HEK293 (cell line): ENCODE measurements at regions not wholly inside any gene's neighbourhood (a gene's known extent, or its start where the extent isn't known, plus 50 kb on each side); places are given as distances from the start of the nearest gene placed in this dataset.

Experiments
- CTCF ChIA-PET: fragments of 350-600 bp; formaldehyde crosslinking; extraction: SDS; loops from one replicate; lab custom pipeline; 2021; ENCODE audit warnings: antibody characterized with exemption; lab: Yijun Ruan, JAX
- POLR2A ChIA-PET: fragments of 300-600 bp; formaldehyde crosslinking; extraction: SDS; loops from one replicate; lab custom pipeline; 2020; ENCODE audit warnings: antibody characterized with exemption, inconsistent platforms; lab: Yijun Ruan, JAX
- H3K27ac ChIP-seq: fragments of 200-500 bp; sonication (Bioruptor generic); 2 replicates; pipeline ENCODE4 v1.5.1; 2014; ENCODE audit warnings: low read depth, low read length, control low read depth, inconsistent platforms; ENCODE audit errors: extremely low read depth
- H3K36me3 ChIP-seq, 2 experiments: fragments of 200-500 bp in 1 of 2; sonication (Bioruptor generic) in 1 of 2; 1 replicate in 1 of 2; 2 replicates in 1 of 2; pipeline ENCODE4 v1.5.1; 2014 to 2017; ENCODE audit warnings: inconsistent platforms in 2 of 2, low read length in 2 of 2; ENCODE audit not compliant: control insufficient read depth in 2 of 2, insufficient read depth in 1 of 2
- H3K4me1 ChIP-seq: fragments of 200-500 bp; sonication (Bioruptor generic); 2 replicates; pipeline ENCODE4 v1.5.1; 2014; ENCODE audit warnings: mild to moderate bottlenecking, low read length, inconsistent platforms; ENCODE audit not compliant: control insufficient read depth, insufficient read depth
- H3K4me3 ChIP-seq: 2 replicates; pipeline ENCODE4 v1.5.1; 2011; ENCODE audit warnings: low read depth, mild to moderate bottlenecking, control low read depth, low read length, moderate library complexity
- H3K9me3 ChIP-seq: fragments of 200-500 bp; sonication (Bioruptor generic); 2 replicates; pipeline ENCODE4 v1.5.1; 2014; ENCODE audit warnings: low read depth, low read length, inconsistent platforms; ENCODE audit not compliant: control insufficient read depth, insufficient read depth
- GLIS1 ChIP-seq: fragments of 450-650 bp; formaldehyde crosslinking; IDR thresholded peaks from 2 replicates; pipeline ENCODE4 v1.5.1; 2016; ENCODE audit warnings: missing biosample characterization, missing genetic modification characterization
- KLF8 ChIP-seq: fragments of 450-650 bp; formaldehyde crosslinking; IDR thresholded peaks from 2 replicates; pipeline ENCODE4 v1.5.1; 2016; ENCODE audit warnings: missing biosample characterization, missing genetic modification characterization
- MZF1 ChIP-seq: fragments of 450-650 bp; formaldehyde crosslinking; IDR thresholded peaks from 2 replicates; pipeline ENCODE4 v1.5.1; 2017; ENCODE audit warnings: missing biosample characterization, missing genetic modification characterization, borderline replicate concordance
- PRDM4 ChIP-seq: fragments of 450-650 bp; formaldehyde crosslinking; IDR thresholded peaks from 2 replicates; pipeline ENCODE4 v1.5.1; 2017; ENCODE audit warnings: missing biosample characterization, missing genetic modification characterization
- RBAK ChIP-seq: fragments of 450-650 bp; formaldehyde crosslinking; IDR thresholded peaks from 2 replicates; pipeline ENCODE4 v1.5.1; 2016; ENCODE audit warnings: missing biosample characterization, missing genetic modification characterization
- TCF7L2 ChIP-seq: IDR thresholded peaks from 2 replicates; pipeline ENCODE4 v1.6.1; 2011; ENCODE audit warnings: low read depth, mild to moderate bottlenecking, inconsistent platforms, low read length, moderate library complexity, borderline replicate concordance
- ZBTB10 ChIP-seq: fragments of 450-650 bp; formaldehyde crosslinking; IDR thresholded peaks from 2 replicates; pipeline ENCODE4 v1.5.1; 2016; ENCODE audit warnings: missing biosample characterization, missing genetic modification characterization
- ZBTB48 ChIP-seq: fragments of 450-650 bp; formaldehyde crosslinking; IDR thresholded peaks from 2 replicates; pipeline ENCODE4 v1.5.1; 2016; ENCODE audit warnings: missing biosample characterization, missing genetic modification characterization
- ZNF146 ChIP-seq: fragments of 450-650 bp; formaldehyde crosslinking; IDR thresholded peaks from 2 replicates; pipeline ENCODE4 v1.5.1; 2016; ENCODE audit warnings: missing biosample characterization, missing genetic modification characterization
- ZNF155 ChIP-seq: fragments of 450-650 bp; formaldehyde crosslinking; IDR thresholded peaks from 2 replicates; pipeline ENCODE4 v1.5.1; 2016; ENCODE audit warnings: missing biosample characterization, missing genetic modification characterization
- ZNF169 ChIP-seq: fragments of 450-650 bp; formaldehyde crosslinking; IDR thresholded peaks from 2 replicates; pipeline ENCODE4 v1.5.1; 2016; ENCODE audit warnings: missing biosample characterization, missing genetic modification characterization
- ZNF202 ChIP-seq: fragments of 450-650 bp; formaldehyde crosslinking; IDR thresholded peaks from 2 replicates; pipeline ENCODE4 v1.5.1; 2016; ENCODE audit warnings: missing biosample characterization, missing genetic modification characterization, borderline replicate concordance
- ZNF23 ChIP-seq: fragments of 450-650 bp; formaldehyde crosslinking; IDR thresholded peaks from 2 replicates; pipeline ENCODE4 v1.5.1; 2016; ENCODE audit warnings: missing biosample characterization, missing genetic modification characterization, borderline replicate concordance
- ZNF354C ChIP-seq: fragments of 450-650 bp; formaldehyde crosslinking; IDR thresholded peaks from 2 replicates; pipeline ENCODE4 v1.5.1; 2016; ENCODE audit warnings: missing biosample characterization, missing genetic modification characterization, low read depth, borderline replicate concordance
- ZNF404 ChIP-seq: fragments of 450-650 bp; formaldehyde crosslinking; IDR thresholded peaks from 2 replicates; pipeline ENCODE4 v1.5.1; 2017; ENCODE audit warnings: missing biosample characterization, missing genetic modification characterization
- ZNF48 ChIP-seq: fragments of 450-650 bp; formaldehyde crosslinking; IDR thresholded peaks from 2 replicates; pipeline ENCODE4 v1.5.1; 2016; ENCODE audit warnings: missing biosample characterization, missing genetic modification characterization
- ZNF501 ChIP-seq: fragments of 450-650 bp; formaldehyde crosslinking; IDR thresholded peaks from 2 replicates; pipeline ENCODE4 v1.5.1; 2016; ENCODE audit warnings: missing biosample characterization, missing genetic modification characterization
- ZNF585B ChIP-seq: fragments of 450-650 bp; formaldehyde crosslinking; IDR thresholded peaks from 2 replicates; pipeline ENCODE4 v1.5.1; 2016; ENCODE audit warnings: missing biosample characterization, missing genetic modification characterization
- ZNF596 ChIP-seq: fragments of 450-650 bp; IDR thresholded peaks from 2 replicates; pipeline ENCODE4 v1.5.0; 2018; ENCODE audit warnings: missing biosample characterization, mild to moderate bottlenecking, missing genetic modification characterization, moderate library complexity
- ZNF600 ChIP-seq: fragments of 450-650 bp; formaldehyde crosslinking; IDR thresholded peaks from 2 replicates; pipeline ENCODE4 v1.5.1; 2016; ENCODE audit warnings: missing biosample characterization, missing genetic modification characterization
- ZNF610 ChIP-seq: fragments of 450-650 bp; formaldehyde crosslinking; IDR thresholded peaks from 2 replicates; pipeline ENCODE4 v1.5.1; 2016; ENCODE audit warnings: missing biosample characterization, missing genetic modification characterization, borderline replicate concordance
- ZNF629 ChIP-seq: fragments of 450-650 bp; formaldehyde crosslinking; IDR thresholded peaks from 2 replicates; pipeline ENCODE4 v1.5.1; 2017; ENCODE audit warnings: missing biosample characterization, missing genetic modification characterization
- ZNF639 ChIP-seq: fragments of 450-650 bp; formaldehyde crosslinking; IDR thresholded peaks from 2 replicates; pipeline ENCODE4 v1.5.1; 2016; ENCODE audit warnings: missing biosample characterization, missing genetic modification characterization
- ZNF677 ChIP-seq: fragments of 450-650 bp; IDR thresholded peaks from 2 replicates; pipeline ENCODE4 v1.5.0; 2018; ENCODE audit warnings: missing biosample characterization, mild to moderate bottlenecking, missing genetic modification characterization, moderate library complexity
- ZNF692 ChIP-seq: fragments of 450-650 bp; formaldehyde crosslinking; IDR thresholded peaks from 2 replicates; pipeline ENCODE4 v1.5.1; 2016; ENCODE audit warnings: missing biosample characterization, missing genetic modification characterization
- ZNF768 ChIP-seq: fragments of 450-650 bp; formaldehyde crosslinking; IDR thresholded peaks from 2 replicates; pipeline ENCODE4 v1.5.1; 2018; ENCODE audit warnings: missing biosample characterization, mild to moderate bottlenecking, missing genetic modification characterization
- ZNF837 ChIP-seq: fragments of 450-650 bp; formaldehyde crosslinking; IDR thresholded peaks from 2 replicates; pipeline ENCODE4 v1.5.1; 2016; ENCODE audit warnings: missing biosample characterization, missing genetic modification characterization

GRCh38 chr1:192238421-192238820 lies 78.4 kb upstream of the RGS21 start:
- Histone ChIP-seq H3K9me3 (no peaks in the 10 kb centered on the region), H3K27ac (no peak overlapping the region), H3K36me3 (no peaks in the 10 kb centered on the region), H3K4me1 (no peaks in the 10 kb centered on the region), H3K4me3 (no peak overlapping the region)
- POLR2A ChIA-PET: no interaction called here
- TF ChIP-seq ZNF48 (tag by site-specific recombination) (no peak), ZNF146 (no peak), ZNF155 (tag by site-specific recombination) (no peak), RBAK (tag by site-specific recombination) (no peak), ZNF677 (tag by site-specific recombination) (no peak), ZNF596 (tag by site-specific recombination) (no peak), ZNF610 (tag by site-specific recombination) (no peak), ZNF692 (tag by site-specific recombination) (no peak), ZNF23 (tag by site-specific recombination) (no peak)
- CTCF ChIA-PET: no interaction called here

GRCh38 chr1:192243721-192244120 lies 73.1 kb upstream of the RGS21 start:
- Histone ChIP-seq H3K27ac (no peak overlapping the region), H3K9me3 (no peaks in the 10 kb centered on the region), H3K36me3 (no peaks in the 10 kb centered on the region), H3K4me3 (no peak overlapping the region), H3K4me1 (no peaks in the 10 kb centered on the region)
- TF ChIP-seq ZNF354C (tag by site-specific recombination) (no peak), ZNF585B (tag by site-specific recombination) (no peak), ZBTB10 (tag by site-specific recombination) (no peak), ZNF768 (tag by site-specific recombination) (no peak), ZNF169 (tag by site-specific recombination) (no peak), ZNF202 (tag by site-specific recombination) (no peak), ZNF639 (no peak), KLF8 (tag by site-specific recombination) (no peak), ZNF610 (tag by site-specific recombination) (no peak), ZNF501 (tag by site-specific recombination) (no peak), PRDM4 (tag by site-specific recombination) (no peak), ZNF48 (tag by site-specific recombination) (no peak), TCF7L2 (no peak), ZNF837 (tag by site-specific recombination) (no peak), ZNF404 (no peak), ZBTB48 (tag by site-specific recombination) (no peak), ZNF629 (tag by site-specific recombination) (no peak), MZF1 (no peak), GLIS1 (no peak), ZNF600 (tag by site-specific recombination) (no peak)
- CTCF ChIA-PET: no interaction called here
- POLR2A ChIA-PET: no interaction called here
